PFSK-1 (cell line): ENCODE measurements at regions not wholly inside any gene's neighbourhood (a gene's known extent, or its start where the extent isn't known, plus 50 kb on each side); places are given as distances from the start of the nearest gene placed in this dataset.

ENCODE experiments used
- FOXP2 ChIP-seq: optimal IDR thresholded peaks from 2 replicates; pipeline ENCODE3; 2011; ENCODE audit warnings: borderline replicate concordance, control low read depth, inconsistent platforms; ENCODE audit not compliant: insufficient read depth; ENCODE audit errors: extremely low read length, extremely low read depth
- POLR2AphosphoS5 ChIP-seq: IDR thresholded peaks from 2 replicates; pipeline ENCODE4 v1.6.1; 2012; ENCODE audit warnings: low read depth, mild to moderate bottlenecking, control low read depth, low read length, moderate library complexity
- REST ChIP-seq, 2 experiments: IDR thresholded peaks; 2 replicates each; pipeline versions ENCODE4 v1.6.1 to v1.8.0; 2011 to 2012; ENCODE audit warnings: low read depth in 2 of 2, low read length in 2 of 2, control low read depth in 1 of 2, inconsistent platforms in 1 of 2, mild to moderate bottlenecking in 1 of 2, moderate library complexity in 1 of 2; ENCODE audit not compliant: insufficient read depth in 1 of 2
- SIN3A ChIP-seq: IDR thresholded peaks from 2 replicates; pipeline ENCODE4 v1.6.1; 2012; ENCODE audit warnings: mild to moderate bottlenecking, low read length, moderate library complexity, borderline replicate concordance; ENCODE audit not compliant: insufficient read depth
- TAF1 ChIP-seq: IDR thresholded peaks from 2 replicates; pipeline ENCODE4 v1.6.1; 2012; ENCODE audit warnings: low read length, control low read depth, borderline replicate concordance; ENCODE audit not compliant: insufficient read depth

GRCh38 chr5:58239731-58240130 is 220.2 kb downstream of the PLK2 start:
- TF ChIP-seq SIN3A (no peak), POLR2AphosphoS5 (no peak), FOXP2 (no peak), REST (IDR thresholded peaks at IDR 0.05; ENCODE audit: insufficient read depth in 1 of 2, low read depth in 2 of 2, low read length in 2 of 2) (no peak), TAF1 (no peak)

GRCh38 chr5:58239045-58239444 is 220.8 kb downstream of the PLK2 start:
- TF ChIP-seq SIN3A: no peak
- TF ChIP-seq POLR2AphosphoS5: no peak
- no peak for TF ChIP-seq TAF1

GRCh38 chr5:58236498-58236897 is 223.4 kb downstream of the PLK2 start:
- TF ChIP-seq SIN3A (no peak), FOXP2 (no peak), POLR2AphosphoS5 (no peak), REST (IDR thresholded peaks at IDR 0.05; ENCODE audit: insufficient read depth in 1 of 2, low read depth in 2 of 2, low read length in 2 of 2) (no peak)

GRCh38 chr5:58235299-58235698 is 224.6 kb downstream of the PLK2 start:
- TF ChIP-seq REST (IDR thresholded peaks at IDR 0.05; ENCODE audit: insufficient read depth in 1 of 2, low read depth in 2 of 2, low read length in 2 of 2) (no peak), POLR2AphosphoS5 (no peak), FOXP2 (no peak), SIN3A (no peak), TAF1 (no peak)

GRCh38 chr5:58232130-58232529 is 227.8 kb downstream of the PLK2 start:
- no peak for TF ChIP-seq POLR2AphosphoS5
- no peak for TF ChIP-seq REST (IDR thresholded peaks at IDR 0.05; ENCODE audit: insufficient read depth in 1 of 2, low read depth in 2 of 2, low read length in 2 of 2)
- no peak for TF ChIP-seq FOXP2
- TF ChIP-seq TAF1: no peak
- TF ChIP-seq SIN3A: no peak
